KMS-11 (cell line): ENCODE measurements at regions not wholly inside any gene's neighbourhood (a gene's known extent, or its start where the extent isn't known, plus 50 kb on each side); places are given as distances from the start of the nearest gene placed in this dataset.

Experiments
- H2AFZ ChIP-seq: fragments of 200-600 bp; sonication (generic); 2 replicates; pipeline ENCODE4 v1.6.1; 2016; ENCODE audit warnings: antibody characterized with exemption, mixed run types, low read depth
- H3K27ac ChIP-seq: fragments of 200-600 bp; sonication (generic); 2 replicates; pipeline ENCODE4 v1.6.1; 2016; ENCODE audit warnings: mild to moderate bottlenecking, mixed run types
- H3K27me3 ChIP-seq: fragments of 200-600 bp; sonication (generic); 2 replicates; pipeline ENCODE4 v1.6.1; 2017; ENCODE audit warnings: mild to moderate bottlenecking, low read depth, mixed run types, moderate library complexity; ENCODE audit not compliant: insufficient read depth
- H3K36me3 ChIP-seq: fragments of 200-600 bp; sonication (generic); 2 replicates; pipeline ENCODE4 v1.6.1; 2017; ENCODE audit warnings: mild to moderate bottlenecking, mixed run types; ENCODE audit not compliant: insufficient read depth
- H3K4me1 ChIP-seq: fragments of 200-600 bp; sonication (generic); 2 replicates; pipeline ENCODE4 v1.6.1; 2016; ENCODE audit warnings: mild to moderate bottlenecking, low read depth, mixed run types; ENCODE audit not compliant: poor library complexity, severe bottlenecking
- H3K4me2 ChIP-seq: fragments of 200-600 bp; sonication (generic); 2 replicates; pipeline ENCODE4 v1.7.0; 2016; ENCODE audit warnings: mild to moderate bottlenecking, mixed run types
- H3K4me3 ChIP-seq: fragments of 200-600 bp; sonication (generic); IDR thresholded peaks from 2 replicates; pipeline ENCODE4 v1.6.1; 2017; ENCODE audit warnings: low read depth, low read length, mixed read lengths; ENCODE audit not compliant: insufficient read depth
- H3K79me2 ChIP-seq: fragments of 200-600 bp; sonication (generic); 2 replicates; pipeline ENCODE4 v1.6.1; 2016; ENCODE audit warnings: low read depth, mixed run types; ENCODE audit not compliant: insufficient read depth
- H3K9ac ChIP-seq: fragments of 200-600 bp; sonication (generic); 2 replicates; pipeline ENCODE4 v1.6.1; 2016; ENCODE audit warnings: mild to moderate bottlenecking, mixed run types
- H4K20me1 ChIP-seq: fragments of 200-600 bp; sonication (generic); 2 replicates; pipeline ENCODE4 v1.6.1; 2016; ENCODE audit warnings: mild to moderate bottlenecking, mixed run types; ENCODE audit not compliant: insufficient read depth
- CTCF ChIP-seq: fragments of 200-600 bp; sonication (generic); conservative IDR thresholded peaks from 2 replicates; pipeline ENCODE4 v1.6.1; 2017; ENCODE audit warnings: low read depth, mild to moderate bottlenecking, antibody characterized with exemption, low read length, moderate library complexity, mixed read lengths

GRCh38 chr2:88334418-88334817 lies 118.1 kb downstream of the FOXI3 start:
- Histone ChIP-seq H3K79me2 (no peaks in the 10 kb centered on the region), H3K4me1 (no peaks in the 10 kb centered on the region), H3K36me3 (no peaks in the 10 kb centered on the region), H3K4me3 (no peak overlapping the region), H3K9ac (no peak overlapping the region), H3K27ac (no peak overlapping the region), H3K27me3 (no peaks in the 10 kb centered on the region), H2AFZ (no peak overlapping the region), H3K4me2 (no peak overlapping the region), H4K20me1 (no peaks in the 10 kb centered on the region)
- TF ChIP-seq CTCF = no peak

GRCh38 chr2:88331239-88331638 lies 121.3 kb downstream of the FOXI3 start:
- H3K9ac ChIP-seq = no peak overlapping the region
- H3K79me2 ChIP-seq = no peaks in the 10 kb centered on the region
- H4K20me1 ChIP-seq = no peaks in the 10 kb centered on the region
- H2AFZ ChIP-seq = no peak overlapping the region
- no peaks in the 10 kb centered on the region for H3K27me3 ChIP-seq
- no peak overlapping the region for H3K4me2 ChIP-seq
- no peak for TF ChIP-seq CTCF
- H3K27ac ChIP-seq = no peak overlapping the region
- H3K4me1 ChIP-seq = no peaks in the 10 kb centered on the region
- H3K36me3 ChIP-seq = no peaks in the 10 kb centered on the region
- no peak overlapping the region for H3K4me3 ChIP-seq

GRCh38 chr2:88329815-88330603 lies 122.5 kb downstream of the FOXI3 start:
- no peak overlapping the region for H2AFZ ChIP-seq

GRCh38 chr2:88321449-88322248 lies 130.8 kb downstream of the FOXI3 start:
- H3K4me1 ChIP-seq = no peaks in the 10 kb centered on the region
- TF ChIP-seq CTCF = no peak
- H4K20me1 ChIP-seq = no peaks in the 10 kb centered on the region

More at GRCh38 chr2:88329815-88330603, 122.5 kb downstream of the FOXI3 start:
- Histone ChIP-seq H3K4me2 (no peak overlapping the region), H3K36me3 (no peaks in the 10 kb centered on the region), H3K27ac (no peak overlapping the region), H3K79me2 (no peaks in the 10 kb centered on the region), H4K20me1 (no peaks in the 10 kb centered on the region), H3K27me3 (no peaks in the 10 kb centered on the region), H3K9ac (no peak overlapping the region), H3K4me1 (no peaks in the 10 kb centered on the region), H3K4me3 (no peak overlapping the region)
- TF ChIP-seq CTCF = no peak

More at GRCh38 chr2:88321449-88322248, 130.8 kb downstream of the FOXI3 start:
- H3K4me2 ChIP-seq = no peak overlapping the region
- H3K4me3 ChIP-seq = no peak overlapping the region
- no peak overlapping the region for H3K27ac ChIP-seq
- no peak overlapping the region for H2AFZ ChIP-seq
- H3K79me2 ChIP-seq = no peaks in the 10 kb centered on the region
- H3K36me3 ChIP-seq = no peaks in the 10 kb centered on the region
- no peaks in the 10 kb centered on the region for H3K27me3 ChIP-seq
- H3K9ac ChIP-seq = no peak overlapping the region
